ENCODE measurements at regions not wholly inside any gene's neighbourhood (a gene's known extent, or its start where the extent isn't known, plus 50 kb on each side); places are given as distances from the start of the nearest gene placed in this dataset.

DNA sequence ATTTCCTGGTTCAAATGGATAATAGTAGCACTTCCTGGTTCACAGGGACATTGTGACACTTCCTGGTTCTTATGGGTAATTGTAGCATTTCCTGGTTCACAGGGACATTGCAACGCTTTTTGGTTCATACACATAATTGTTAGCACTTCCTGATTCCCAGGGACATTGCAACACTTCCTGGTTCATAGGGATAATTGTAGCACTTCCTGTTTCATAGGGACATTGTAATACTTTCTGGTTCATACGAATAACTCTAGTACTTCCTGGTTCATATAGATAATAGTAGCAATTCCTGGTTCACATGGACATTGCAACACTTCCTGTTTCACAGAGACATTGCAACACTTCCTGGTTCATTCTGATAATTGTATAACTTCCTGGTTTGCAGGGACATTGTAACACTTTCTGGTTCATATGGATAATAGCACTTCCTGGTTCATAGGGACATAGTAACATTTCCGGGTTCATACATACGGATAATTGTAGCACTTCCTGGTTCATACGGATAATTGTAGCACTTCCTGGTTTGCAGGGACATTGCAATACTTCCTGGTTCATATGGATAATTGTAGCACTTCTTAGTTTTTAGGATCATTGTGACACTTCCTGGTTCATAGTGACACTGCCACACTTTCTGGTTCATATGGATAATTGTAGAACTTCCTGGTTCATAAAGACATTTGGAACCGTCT is 61.6 kb upstream of the CD99 start:
- FAIRE-seq (no peak), DNase-seq (ENCODE audit: insufficient read length, low spot score) (no peak)
- TF ChIP-seq, protein P1, sequence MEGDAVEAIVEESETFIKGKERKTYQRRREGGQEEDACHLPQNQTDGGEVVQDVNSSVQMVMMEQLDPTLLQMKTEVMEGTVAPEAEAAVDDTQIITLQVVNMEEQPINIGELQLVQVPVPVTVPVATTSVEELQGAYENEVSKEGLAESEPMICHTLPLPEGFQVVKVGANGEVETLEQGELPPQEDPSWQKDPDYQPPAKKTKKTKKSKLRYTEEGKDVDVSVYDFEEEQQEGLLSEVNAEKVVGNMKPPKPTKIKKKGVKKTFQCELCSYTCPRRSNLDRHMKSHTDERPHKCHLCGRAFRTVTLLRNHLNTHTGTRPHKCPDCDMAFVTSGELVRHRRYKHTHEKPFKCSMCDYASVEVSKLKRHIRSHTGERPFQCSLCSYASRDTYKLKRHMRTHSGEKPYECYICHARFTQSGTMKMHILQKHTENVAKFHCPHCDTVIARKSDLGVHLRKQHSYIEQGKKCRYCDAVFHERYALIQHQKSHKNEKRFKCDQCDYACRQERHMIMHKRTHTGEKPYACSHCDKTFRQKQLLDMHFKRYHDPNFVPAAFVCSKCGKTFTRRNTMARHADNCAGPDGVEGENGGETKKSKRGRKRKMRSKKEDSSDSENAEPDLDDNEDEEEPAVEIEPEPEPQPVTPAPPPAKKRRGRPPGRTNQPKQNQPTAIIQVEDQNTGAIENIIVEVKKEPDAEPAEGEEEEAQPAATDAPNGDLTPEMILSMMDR (IDR thresholded peaks at IDR 0.05; ENCODE audit: insufficient read depth, missing control alignments), result no peak

DNA sequence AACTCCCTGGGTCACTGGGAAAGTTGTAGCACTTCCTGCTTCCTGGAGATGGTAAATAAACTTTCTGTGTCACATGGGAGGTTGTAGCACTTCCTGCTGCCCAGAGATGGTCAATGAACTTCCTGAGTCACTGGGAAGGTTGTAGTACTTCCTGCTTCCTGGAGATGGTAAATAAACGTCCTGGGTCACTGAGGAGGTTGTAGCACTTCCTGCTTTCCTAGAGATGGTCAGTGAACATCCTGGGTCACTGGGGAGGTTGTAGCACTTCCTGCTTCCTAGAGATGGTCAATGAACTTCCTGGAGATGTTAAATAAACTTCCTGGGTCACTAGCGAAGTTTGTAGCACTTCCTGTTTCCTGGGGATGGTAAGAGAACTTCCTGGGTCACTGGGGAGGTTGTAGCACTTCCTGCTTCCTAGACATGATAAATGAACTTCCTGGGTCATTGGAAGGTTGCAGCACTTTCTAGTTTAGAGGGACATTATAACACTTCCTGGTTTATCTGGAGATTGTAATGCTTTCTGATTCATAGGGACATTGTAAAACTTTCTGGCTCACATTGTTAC is 62.3 kb upstream of the CD99 start:
- FAIRE-seq, result no peak
- DNase-seq (ENCODE audit: insufficient read length, low spot score), result no peak
- TF ChIP-seq, protein P1 (IDR thresholded peaks at IDR 0.05; ENCODE audit: insufficient read depth, missing control alignments), result no peak

GRCh38 chrX:2627272-2627867 is 63.7 kb upstream of the CD99 start:
- no peak for DNase-seq (ENCODE audit: insufficient read length, low spot score)
- TF ChIP-seq, protein P1 (IDR thresholded peaks at IDR 0.05; ENCODE audit: insufficient read depth, missing control alignments), result peak; percentile 57
- FAIRE-seq, result no peak

DNA sequence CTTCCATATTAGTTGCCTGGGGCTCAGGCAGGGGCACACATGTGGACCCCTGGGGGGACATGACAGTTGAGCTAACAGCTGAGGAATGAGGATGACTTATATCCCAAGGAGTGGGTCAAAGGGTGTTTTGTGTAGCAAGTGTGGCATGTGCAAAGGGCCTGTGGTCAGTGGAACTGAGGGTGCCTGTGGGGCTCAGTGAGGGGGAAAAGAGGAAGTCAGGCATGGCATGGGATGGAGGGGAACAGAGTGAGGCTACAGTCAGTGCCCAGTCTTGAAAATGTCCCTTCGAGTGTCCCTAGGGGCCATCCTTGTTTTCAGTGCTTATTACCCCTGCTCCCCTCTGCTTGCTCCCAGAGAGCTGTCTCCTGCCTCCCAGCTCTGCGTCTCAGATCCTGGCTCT is 64.3 kb upstream of the CD99 start:
- DNase-seq (ENCODE audit: insufficient read length, low spot score) (no peak), FAIRE-seq (no peak)
- TF ChIP-seq, protein P1 (IDR thresholded peaks at IDR 0.05; ENCODE audit: insufficient read depth, missing control alignments), result no peak

- TF ChIP-seq, protein P1 (IDR thresholded peaks at IDR 0.05; ENCODE audit: insufficient read depth, missing control alignments), result no peak
- DNase-seq (ENCODE audit: insufficient read length, low spot score) (no peak), FAIRE-seq (no peak)
Measured at GRCh38 chrX:2620576-2620975, 70.5 kb upstream of the CD99 start.

DNA sequence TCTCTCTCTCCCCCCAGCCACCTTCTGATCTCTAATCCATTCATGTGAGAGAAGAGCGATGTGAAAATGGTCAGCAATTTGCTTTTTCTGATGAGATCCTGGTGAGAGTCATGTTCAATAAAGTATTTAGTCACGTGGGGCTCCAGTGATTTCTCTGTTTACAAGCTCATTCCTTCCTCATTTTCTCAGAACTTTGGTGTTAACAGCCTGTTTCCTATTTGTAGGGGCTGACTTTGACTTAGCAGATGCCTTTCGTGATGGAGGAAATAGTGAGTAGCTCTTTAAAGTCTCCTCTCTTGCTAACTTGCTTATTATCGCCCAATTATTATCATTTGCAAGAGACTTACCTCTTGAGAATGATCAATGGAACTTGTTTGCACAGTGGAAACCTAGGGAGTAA is 72.6 kb upstream of the CD99 start:
- TF ChIP-seq, protein P1 (IDR thresholded peaks at IDR 0.05; ENCODE audit: insufficient read depth, missing control alignments), result no peak
- DNase-seq (ENCODE audit: insufficient read length, low spot score) (no peak), FAIRE-seq (no peak)

DNA sequence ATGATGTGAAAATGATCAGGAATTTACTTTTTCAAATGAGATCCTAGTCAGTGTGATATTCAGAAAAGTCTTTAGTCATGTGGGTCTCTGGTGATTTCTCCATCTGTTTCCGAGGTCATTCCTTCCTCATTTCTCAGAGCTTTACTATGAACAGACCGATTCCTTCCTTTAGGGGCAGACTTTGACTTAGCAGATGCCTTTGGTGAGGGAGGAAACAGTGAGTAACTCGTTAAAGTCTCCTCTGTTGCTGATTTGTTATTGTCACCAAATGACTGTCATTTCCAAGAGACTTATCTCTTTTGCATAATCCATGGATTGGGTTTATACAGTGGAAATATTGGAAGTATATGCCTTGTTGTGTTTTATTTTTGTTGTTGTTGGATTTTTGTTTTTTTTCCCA is 76.2 kb upstream of the CD99 start:
- DNase-seq (ENCODE audit: insufficient read length, low spot score), result no peak
- TF ChIP-seq, protein P1 (IDR thresholded peaks at IDR 0.05; ENCODE audit: insufficient read depth, missing control alignments), result no peak
- FAIRE-seq, result no peak
